ENCODE measurements at regions not wholly inside any gene's neighbourhood (a gene's known extent, or its start where the extent isn't known, plus 50 kb on each side); places are given as distances from the start of the nearest gene placed in this dataset.

DNA sequence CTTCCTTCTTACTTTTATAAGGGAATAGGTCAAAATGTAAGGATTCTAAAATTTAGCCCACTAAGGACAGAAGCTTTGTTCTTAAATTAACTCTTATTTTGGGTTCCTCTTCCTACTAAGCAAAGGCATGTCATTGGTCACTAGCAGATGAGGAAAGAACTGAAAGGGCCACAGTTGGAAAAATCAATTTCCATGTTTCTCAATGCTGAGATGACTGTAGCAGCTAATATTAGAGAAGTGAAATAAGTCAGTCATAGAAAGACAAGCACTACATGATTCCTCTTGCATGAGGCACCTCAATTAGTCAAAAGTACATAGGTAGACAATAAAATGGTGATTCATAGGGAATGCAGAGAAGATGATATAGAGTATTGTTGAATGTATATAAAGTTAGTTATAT, 353.7 kb downstream of the RSL24D1 start:
- TF ChIP-seq EP300 (IDR thresholded peaks at IDR 0.05; ENCODE audit: low read depth) (no peak), CTCF (IDR thresholded peaks at IDR 0.05) (no peak), POLR2A (IDR thresholded peaks at IDR 0.05) (no peak)
